Left lung (tissue), 4 donors: ENCODE measurements at regions not wholly inside any gene's neighbourhood (a gene's known extent, or its start where the extent isn't known, plus 50 kb on each side); places are given as distances from the start of the nearest gene placed in this dataset.

Source experiments
- ATAC-seq: fragments of 200-7000 bp; cut with Tn5 transposase; one replicate; pipeline ENCODE4 v1.9.1; 2020; ENCODE audit warnings: moderate library complexity
- DNase-seq, 4 donors: peaks; one replicate each; pipeline ENCODE4 v3.0.0-alpha.2; 2013 to 2020
- H3K27ac ChIP-seq, 2 donors: fragments of 200-600 bp; sonication (generic) in 1 of 2; one replicate each; pipeline versions ENCODE4 v1.5.0 to v1.8.0; 2020 to 2021
- H3K27me3 ChIP-seq, 2 donors: fragments of 200-600 bp; sonication (generic) in 1 of 2; one replicate each; pipeline versions ENCODE4 v1.5.0 to v1.8.0; 2020 to 2021
- H3K36me3 ChIP-seq, 2 donors: fragments of 200-600 bp; sonication (generic) in 1 of 2; one replicate each; pipeline versions ENCODE4 v1.5.0 to v1.8.0; 2020 to 2021
- H3K4me1 ChIP-seq, 2 donors: fragments of 200-600 bp; one replicate each; pipeline ENCODE4 v1.8.0; 2021
- H3K4me3 ChIP-seq, 2 donors: fragments of 200-600 bp; sonication (generic) in 1 of 2; one replicate each; pipeline versions ENCODE4 v1.5.0 to v1.8.0; 2020 to 2021; ENCODE audit warnings: mild to moderate bottlenecking in 1 of 2
- H3K9me3 ChIP-seq, 2 donors: fragments of 200-600 bp; sonication (generic) in 1 of 2; one replicate each; pipeline versions ENCODE4 v1.5.0 to v1.8.0; 2020 to 2021
- intact Hi-C, 2 donors: fragments of 100-400 bp; cut with DNase I; formaldehyde crosslinking; loops; one replicate each; pipeline versions ENCODE4 v1.11.2 to v1.14.2; 2022
- TF ChIP-seq, protein P1 (sequence below), 2 donors: fragments of 200-600 bp; sonication (generic) in 1 of 2; IDR thresholded peaks; one replicate each; pipeline versions ENCODE4 v1.5.0 to v1.8.0; 2021; ENCODE audit warnings: antibody characterized with exemption in 2 of 2
- donor health status: DM: no; HTN: yes; CAD: no.
- donor health status: DM: no; HTN: no; CAD: no.

- no peaks in the 10 kb centered on the region for H3K27me3 ChIP-seq
- H3K4me3 ChIP-seq, result no peak overlapping the region
- intact Hi-C loops, result no loop called here
- ATAC-seq (no peak), DNase-seq (peak in 1 of 4 donors; percentile 28)
- H3K27ac ChIP-seq, result peak overlapping the region in 1 of 2 donors; percentile 18
- no peaks in the 10 kb centered on the region for H3K36me3 ChIP-seq
- TF ChIP-seq, protein P1, sequence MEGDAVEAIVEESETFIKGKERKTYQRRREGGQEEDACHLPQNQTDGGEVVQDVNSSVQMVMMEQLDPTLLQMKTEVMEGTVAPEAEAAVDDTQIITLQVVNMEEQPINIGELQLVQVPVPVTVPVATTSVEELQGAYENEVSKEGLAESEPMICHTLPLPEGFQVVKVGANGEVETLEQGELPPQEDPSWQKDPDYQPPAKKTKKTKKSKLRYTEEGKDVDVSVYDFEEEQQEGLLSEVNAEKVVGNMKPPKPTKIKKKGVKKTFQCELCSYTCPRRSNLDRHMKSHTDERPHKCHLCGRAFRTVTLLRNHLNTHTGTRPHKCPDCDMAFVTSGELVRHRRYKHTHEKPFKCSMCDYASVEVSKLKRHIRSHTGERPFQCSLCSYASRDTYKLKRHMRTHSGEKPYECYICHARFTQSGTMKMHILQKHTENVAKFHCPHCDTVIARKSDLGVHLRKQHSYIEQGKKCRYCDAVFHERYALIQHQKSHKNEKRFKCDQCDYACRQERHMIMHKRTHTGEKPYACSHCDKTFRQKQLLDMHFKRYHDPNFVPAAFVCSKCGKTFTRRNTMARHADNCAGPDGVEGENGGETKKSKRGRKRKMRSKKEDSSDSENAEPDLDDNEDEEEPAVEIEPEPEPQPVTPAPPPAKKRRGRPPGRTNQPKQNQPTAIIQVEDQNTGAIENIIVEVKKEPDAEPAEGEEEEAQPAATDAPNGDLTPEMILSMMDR (IDR thresholded peaks at IDR 0.05), result no peak
- no peaks in the 10 kb centered on the region for H3K9me3 ChIP-seq
- H3K4me1 ChIP-seq, result no peaks in the 10 kb centered on the region
Measured at GRCh38 chr17:13362341-13363122, 239.2 kb downstream of the HS3ST3A1 start.

DNA sequence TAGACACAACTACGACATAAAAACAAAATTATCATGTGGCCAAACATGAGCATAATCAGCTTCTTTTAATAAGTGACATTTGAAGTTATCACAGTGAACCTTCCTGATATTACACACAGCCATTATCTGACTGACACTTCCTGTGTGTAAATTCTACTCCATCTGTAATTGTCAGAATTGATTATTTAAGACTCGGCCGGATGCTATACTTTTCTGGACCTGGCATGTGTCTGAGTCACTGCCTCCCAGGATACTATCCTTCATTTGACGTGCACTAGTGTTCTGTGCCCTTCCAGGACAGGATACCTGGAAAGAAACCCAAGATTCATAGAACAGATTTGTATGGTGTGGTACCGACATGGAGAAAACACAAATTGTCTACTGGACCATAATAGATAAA, 242.0 kb downstream of the HS3ST3A1 start:
- no peak overlapping the region for H3K27ac ChIP-seq
- no peaks in the 10 kb centered on the region for H3K4me1 ChIP-seq
- no peaks in the 10 kb centered on the region for H3K27me3 ChIP-seq
- H3K4me3 ChIP-seq, result no peak overlapping the region
- H3K36me3 ChIP-seq, result no peaks in the 10 kb centered on the region
- DNase-seq (no peak), ATAC-seq (no peak)
- intact Hi-C loops, result no loop called here
- no peaks in the 10 kb centered on the region for H3K9me3 ChIP-seq
- TF ChIP-seq, protein P1 (IDR thresholded peaks at IDR 0.05), result no peak

DNA sequence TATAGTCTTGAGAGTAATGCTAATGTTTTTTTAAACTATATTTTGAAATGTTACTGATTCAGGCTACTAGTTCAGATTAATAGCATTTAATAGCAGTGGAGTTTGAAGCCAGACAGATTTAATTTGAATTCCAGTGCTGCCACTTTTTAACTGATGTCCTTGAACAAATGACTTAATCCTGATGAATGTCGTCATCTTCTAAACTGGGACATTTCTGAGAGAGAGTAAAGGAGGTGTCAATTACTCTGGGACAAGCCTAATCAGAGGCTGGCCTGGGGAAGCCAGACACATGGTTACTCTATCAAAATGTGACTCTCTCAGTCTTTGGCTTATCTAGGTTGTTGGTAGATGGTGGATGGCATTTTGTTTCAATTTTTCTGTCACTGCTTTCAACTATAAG, 246.7 kb downstream of the HS3ST3A1 start:
- no peaks in the 10 kb centered on the region for H3K4me1 ChIP-seq
- H3K27me3 ChIP-seq, result no peaks in the 10 kb centered on the region
- H3K9me3 ChIP-seq, result no peaks in the 10 kb centered on the region
- intact Hi-C loops, result no loop called here
- H3K36me3 ChIP-seq, result no peaks in the 10 kb centered on the region
- H3K27ac ChIP-seq, result no peak overlapping the region
- TF ChIP-seq, protein P1 (IDR thresholded peaks at IDR 0.05), result no peak
- no peak for DNase-seq
- no peak for ATAC-seq
- no peak overlapping the region for H3K4me3 ChIP-seq

DNA sequence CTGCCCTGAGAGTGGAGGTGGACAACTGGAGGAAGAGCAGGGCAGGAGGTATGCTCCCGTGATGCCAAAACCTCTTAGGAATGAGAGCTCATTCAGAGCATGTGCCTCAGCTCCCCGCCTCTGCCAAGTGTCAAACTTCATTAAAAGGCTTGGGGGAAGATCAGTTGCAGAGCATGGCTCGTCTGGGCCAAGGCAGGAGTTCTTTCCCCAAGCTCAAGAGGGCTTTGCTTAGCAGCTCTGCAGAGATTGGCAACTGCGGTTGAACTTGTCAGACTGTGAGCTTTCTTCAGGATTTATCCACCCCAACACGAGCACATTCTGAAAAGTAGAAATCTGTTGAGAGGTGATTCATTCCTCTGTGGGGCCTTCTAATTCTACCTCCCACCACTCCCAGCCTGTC, 248.1 kb downstream of the HS3ST3A1 start:
- intact Hi-C loops, result no loop called here
- Histone ChIP-seq H3K9me3 (no peaks in the 10 kb centered on the region), H3K27me3 (no peaks in the 10 kb centered on the region), H3K36me3 (no peaks in the 10 kb centered on the region), H3K27ac (no peak overlapping the region), H3K4me3 (no peak overlapping the region), H3K4me1 (no peaks in the 10 kb centered on the region)
- TF ChIP-seq, protein P1 (IDR thresholded peaks at IDR 0.05), result no peak
- DNase-seq, result no peak
- no peak for ATAC-seq

DNA sequence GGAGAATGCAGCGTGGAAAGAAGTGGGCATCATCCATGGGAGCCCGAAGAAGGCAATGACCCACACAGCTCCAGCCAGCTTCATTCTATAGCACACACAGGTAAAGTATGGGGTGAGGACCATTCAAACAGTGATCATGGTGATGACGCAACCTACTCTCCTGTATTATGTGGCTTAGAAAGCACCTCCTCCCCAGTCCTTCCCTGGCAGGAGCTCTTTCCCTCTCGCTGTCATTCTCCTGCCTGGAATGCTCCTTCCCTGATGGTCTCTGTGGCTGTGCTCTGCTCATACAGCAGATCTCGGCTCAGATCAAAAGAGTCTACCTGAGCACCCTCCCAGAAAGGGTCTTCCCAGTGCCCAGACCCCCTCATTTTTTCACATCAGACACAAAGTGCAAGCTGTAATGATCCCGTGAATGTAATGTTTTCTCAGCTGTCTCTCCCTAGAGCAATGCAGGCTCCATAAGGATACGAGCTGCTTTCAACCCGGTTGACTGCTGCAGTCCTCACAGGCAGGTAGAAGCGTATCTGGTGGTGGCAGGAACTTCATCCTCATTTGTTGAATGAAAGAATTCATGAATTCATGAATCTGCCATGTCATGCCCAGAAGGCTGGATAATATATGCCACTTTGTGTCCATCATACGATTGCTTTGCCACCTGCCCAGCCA, 248.8 kb downstream of the HS3ST3A1 start:
- intact Hi-C loops, result no loop called here
- Histone ChIP-seq H3K9me3 (no peaks in the 10 kb centered on the region), H3K27me3 (no peaks in the 10 kb centered on the region)

More for the DNA sequence above, 248.8 kb downstream of the HS3ST3A1 start:
- Histone ChIP-seq H3K36me3 (no peaks in the 10 kb centered on the region), H3K4me3 (no peak overlapping the region), H3K4me1 (no peaks in the 10 kb centered on the region), H3K27ac (no peak overlapping the region)
- DNase-seq (no peak), ATAC-seq (peak; percentile 57)
- TF ChIP-seq, protein P1 (IDR thresholded peaks at IDR 0.05), result no peak
